HG02885 (cell line): ENCODE measurements at regions not wholly inside any gene's neighbourhood (a gene's known extent, or its start where the extent isn't known, plus 50 kb on each side); places are given as distances from the start of the nearest gene placed in this dataset.

ENCODE experiments used
- ATAC-seq: cut with Tn5 transposase; IDR thresholded peaks from one replicate; pipeline ENCODE4 v1.9.1; 2021; ENCODE audit warnings: mild to moderate bottlenecking; ENCODE audit not compliant: unreplicated experiment, poor library complexity

DNA sequence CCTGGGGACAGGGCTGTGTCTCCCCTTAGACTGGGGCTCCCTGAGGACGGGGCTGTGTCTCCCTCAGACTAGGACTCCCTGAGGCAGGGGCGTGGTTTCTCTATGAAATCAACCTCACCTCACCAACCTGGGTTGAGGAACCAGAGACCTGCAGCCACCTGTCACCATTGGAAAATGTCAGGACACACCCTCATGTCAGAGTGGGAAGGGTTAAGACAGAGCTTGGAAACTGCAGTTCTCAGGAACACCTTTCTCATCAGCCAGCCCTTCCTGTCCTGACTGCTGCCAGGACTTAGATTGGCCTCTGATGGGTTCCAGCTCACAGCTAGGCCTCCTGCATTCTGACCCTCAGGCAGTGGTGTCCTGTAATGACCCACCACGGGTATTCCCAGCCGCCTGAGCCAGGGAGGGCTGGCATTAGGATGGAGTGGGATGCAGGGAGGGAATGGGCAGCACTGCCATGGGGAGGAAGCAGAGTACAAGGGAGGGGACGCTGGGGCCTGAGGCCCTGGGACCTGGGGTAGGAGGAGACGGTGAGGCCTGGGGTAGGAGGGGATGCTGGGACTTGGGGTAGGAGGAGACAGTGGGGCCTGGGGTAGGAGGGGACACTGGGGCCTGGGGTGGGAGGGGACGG is 76.3 kb downstream of the MRPL14 start:
- ATAC-seq = no peak

DNA sequence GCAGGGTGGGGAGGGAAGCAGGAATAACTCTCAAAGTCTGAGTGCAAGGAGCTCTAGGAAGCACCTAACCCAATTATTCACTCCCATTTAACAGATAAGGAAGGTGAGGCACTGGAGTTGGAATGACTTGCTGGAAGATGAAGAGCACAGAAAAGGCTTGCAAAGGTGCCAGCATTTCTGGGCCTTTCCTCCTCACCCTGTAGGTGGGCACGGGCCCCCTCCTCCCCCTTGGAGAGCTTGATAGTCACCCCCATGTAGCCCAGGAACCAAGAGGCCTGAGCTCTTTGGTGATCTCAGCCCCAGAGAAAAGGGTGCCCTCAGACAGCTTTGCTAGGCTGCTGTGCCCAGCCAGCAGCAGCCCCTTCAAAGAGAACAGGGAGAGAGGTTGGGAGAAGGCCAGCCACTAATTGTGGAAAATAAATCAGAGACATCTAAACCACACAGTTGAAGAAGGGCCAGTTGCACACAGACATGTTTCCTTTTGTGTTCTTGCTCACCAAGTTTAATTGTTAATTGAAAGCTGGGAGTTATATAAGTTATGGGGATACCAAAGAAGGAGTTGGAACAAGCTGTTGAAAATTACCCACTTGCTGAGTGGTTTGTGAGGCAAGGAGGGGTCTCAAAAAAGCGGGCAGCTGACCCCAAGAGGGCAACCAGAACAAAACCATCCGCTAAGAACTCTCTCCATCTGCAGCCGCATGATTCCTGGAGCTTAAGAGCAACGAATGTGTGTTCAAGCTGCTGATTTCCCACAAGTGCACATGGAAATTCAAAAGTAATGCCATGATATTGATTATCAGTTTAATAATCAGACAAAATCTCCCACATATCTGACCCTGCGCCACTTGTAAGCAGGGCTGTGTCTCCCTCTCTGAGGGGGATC is 77.0 kb downstream of the MRPL14 start:
- ATAC-seq = no peak

DNA sequence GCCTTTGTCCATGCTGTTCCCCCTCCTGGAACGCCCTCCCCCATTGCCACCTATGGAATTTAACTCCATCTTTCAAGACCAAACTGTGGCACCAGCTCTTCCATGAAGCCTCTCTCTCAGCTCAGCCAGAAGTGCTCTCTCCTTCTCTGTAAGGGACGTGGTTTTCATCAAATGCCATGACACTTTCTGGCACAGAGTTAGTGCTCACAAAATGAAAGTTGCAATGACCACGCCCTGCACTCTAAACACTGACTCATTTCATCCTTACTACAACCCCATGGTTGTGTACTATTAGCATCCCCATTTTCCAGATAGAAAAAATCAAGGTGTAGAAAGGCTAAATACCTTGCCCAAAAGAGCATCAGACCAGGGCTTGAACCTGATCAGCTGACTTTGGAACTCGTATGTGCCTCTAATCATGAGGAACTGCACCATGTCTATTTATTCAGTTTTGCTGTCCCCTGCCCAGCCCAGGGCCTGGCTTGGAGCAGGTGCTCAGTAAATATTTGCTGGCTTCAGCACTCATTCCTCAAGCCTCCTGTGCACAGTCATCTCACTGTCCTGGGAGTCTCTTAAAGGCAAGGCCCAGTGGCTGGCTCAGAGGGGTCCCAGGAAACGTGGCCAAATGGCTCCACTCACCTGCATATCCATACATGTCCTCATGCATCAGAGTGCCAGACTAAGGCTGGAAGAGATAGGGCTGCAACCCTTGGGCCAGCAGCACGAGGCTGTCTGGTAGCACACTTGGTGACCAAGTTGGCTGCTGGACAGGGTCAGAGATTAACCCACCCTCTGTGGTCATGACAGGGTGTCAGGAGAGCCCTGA is 77.9 kb downstream of the MRPL14 start:
- ATAC-seq = peak; percentile 70

DNA sequence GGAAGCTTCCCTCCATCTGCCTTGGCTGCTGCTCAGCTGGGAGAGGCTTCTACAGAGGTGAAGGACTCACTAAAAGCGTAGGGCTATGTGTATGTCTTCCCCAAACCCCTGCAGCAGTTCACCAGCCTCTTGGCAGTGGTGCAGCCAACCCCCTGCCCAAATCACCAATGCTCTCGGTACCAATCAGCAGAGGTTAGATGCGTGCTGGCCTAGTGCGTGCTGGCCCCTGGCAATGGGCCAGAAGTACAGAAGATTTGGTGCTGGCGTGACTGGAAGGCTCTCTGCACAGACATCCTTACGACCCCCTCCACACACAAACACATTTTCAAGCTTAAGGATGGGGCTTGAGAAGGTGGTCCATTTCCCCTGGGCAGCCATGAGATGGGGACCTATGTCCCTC is 79.0 kb downstream of the MRPL14 start:
- no peak for ATAC-seq

DNA sequence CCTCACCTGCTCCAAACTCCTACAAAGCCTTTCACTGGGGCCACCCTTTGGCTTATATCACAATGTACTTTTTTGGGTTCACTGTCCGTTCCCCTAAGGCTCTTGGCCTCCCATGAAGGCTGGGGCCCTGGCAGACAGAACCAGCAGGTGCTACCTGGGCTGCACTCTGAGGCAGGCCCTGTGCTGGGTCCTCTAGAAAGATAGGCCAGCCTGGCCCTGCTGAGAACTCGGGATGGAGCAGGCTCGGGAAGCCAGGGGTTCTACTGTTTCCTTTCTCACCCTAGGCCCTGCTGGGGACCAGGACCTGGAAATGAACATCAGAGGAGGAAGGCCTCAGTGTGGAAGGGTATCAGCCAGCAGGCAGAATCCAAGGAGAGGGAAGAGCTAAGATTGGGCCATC is 79.5 kb downstream of the MRPL14 start:
- ATAC-seq = no peak

DNA sequence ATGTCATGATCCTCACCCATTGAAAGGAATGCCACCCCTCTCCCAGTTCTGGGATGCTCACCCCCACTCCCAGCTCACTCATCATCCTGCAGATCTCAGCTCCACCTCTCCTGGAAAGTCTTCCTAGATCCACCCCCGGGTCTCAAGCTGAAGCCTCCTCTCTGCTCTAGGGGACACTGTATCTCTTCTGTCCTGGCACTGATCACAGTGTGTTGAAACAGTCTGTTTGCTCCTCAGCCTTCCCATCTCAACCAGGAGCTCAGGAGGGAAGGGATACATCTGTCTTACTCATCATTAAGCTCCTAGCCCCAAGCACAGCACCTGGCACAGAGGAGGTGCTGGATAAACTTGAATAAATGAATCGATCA is 80.1 kb downstream of the MRPL14 start:
- ATAC-seq = no peak

DNA sequence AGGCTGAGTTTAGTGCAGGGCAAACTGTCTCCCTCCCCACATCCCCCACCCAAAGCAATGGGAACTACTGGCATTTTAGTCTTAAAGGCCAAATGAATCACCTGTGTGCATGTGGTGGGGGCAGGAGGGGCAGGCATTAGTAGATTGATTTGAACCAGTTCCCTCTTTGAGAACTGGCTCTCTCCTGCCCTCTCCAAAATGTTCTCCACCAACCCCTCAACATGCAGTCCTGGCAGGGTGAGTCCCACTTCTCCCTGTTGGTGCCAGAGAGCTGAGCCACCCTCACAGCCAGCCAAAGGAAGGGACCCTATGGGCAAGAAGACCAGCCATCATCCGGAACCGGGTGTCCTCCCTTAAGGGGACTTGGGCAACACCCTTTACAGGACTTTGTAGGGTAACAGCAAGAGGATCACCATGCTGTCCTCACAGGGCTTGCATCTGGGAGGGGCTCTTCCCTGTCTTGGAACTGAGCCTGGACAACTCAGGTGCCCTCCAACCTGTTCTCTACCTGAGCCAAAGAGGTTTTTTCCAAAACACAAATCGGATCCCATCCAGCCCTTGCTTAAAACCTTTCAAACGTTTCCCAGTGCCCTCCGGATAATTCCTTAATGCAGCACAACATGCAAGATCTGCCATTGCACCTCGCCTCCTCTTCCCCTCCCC is 80.6 kb downstream of the MRPL14 start:
- ATAC-seq = no peak

DNA sequence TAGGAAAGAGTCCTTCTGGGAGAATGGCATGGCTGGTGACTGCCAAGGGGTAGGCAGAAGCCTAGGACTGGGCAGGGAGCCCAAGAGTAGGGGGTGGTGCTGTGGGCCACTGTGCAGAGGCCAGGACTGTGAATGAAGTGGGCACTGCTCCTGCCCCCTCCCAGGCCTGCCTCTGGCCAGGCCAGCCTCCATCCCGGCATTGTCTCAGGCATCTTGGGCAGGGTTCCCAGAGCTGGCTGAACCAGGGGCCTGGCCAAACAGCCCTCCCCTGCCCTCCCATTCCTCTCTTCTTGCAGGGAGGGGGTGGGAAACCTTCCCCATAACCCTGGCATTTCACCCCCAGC is 81.6 kb downstream of the MRPL14 start:
- ATAC-seq = no peak

DNA sequence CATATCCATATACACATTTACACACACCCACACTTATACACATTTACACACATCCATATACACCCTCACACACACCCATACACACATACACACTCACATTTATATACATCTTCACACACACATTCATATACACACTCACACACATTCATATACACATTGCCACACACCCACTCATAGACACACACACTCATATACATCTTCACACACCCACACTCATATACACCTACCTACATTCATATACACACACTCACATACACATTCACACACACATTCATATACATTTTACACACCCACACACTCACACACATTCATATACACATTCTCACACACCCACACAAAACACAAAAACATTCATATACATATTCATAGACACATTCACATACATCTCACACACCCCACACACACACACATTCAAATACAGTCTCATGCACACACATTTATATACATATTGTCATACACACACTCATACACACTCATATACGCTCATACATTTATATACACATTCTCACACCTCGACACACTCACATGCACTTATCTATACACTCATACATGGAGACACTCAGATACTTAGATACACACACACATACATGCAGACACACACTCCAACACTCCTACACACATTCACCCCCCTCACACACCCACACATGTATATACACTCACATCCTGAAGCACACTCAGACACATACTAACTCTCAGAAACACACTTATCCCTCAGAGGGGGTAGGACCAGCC is 82.1 kb downstream of the MRPL14 start:
- no peak for ATAC-seq

DNA sequence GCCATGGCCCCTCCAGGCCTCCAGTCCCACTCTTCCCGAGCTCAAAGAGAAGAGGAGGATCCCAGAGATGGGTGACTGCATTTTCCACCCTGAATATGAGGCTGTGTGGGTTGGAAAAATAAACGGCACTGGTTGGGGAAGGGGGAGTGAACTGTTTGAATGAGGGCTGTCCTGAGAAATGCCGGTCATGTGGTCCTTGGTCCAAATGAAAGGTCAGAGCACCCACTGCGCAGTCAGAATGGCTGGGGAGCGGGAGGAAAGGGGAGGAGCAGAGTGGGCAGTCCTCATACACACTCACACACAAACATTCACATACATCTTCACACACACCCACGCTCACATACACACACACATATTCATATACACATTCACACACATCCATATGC is 83.1 kb downstream of the MRPL14 start:
- no peak for ATAC-seq

DNA sequence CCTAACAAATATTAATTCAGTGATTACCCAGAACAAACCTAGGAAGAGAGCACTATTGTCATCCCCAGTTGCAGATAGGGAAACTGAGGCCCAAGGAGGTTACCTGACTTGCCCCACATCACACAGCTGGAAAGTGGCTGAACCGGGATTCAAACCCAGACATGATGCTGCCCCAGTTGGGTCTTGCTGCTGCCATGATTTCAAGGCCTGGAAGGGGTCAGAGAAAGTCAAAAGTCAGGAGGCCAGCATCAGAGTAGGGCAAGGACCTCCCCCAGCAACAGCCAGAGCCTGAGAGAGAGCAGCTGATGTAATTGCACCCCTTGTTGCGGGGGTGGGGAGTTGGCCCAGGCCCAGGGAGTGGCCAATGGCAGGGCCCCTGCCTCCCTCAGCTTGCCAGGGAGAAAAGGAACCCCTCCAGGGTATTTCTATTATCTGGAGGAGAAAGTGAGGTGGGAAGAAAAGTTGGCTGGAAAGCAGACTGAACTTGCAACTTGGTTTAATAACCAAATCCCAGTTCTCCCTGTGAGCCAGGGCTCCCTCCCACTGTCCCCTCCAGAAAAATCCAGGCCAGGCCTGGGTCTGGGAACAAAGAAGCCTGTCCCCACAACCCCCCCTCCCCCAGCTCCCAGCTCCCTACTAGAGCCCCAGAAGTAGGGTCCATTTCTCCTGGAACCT is 83.6 kb downstream of the MRPL14 start:
- ATAC-seq = no peak

DNA sequence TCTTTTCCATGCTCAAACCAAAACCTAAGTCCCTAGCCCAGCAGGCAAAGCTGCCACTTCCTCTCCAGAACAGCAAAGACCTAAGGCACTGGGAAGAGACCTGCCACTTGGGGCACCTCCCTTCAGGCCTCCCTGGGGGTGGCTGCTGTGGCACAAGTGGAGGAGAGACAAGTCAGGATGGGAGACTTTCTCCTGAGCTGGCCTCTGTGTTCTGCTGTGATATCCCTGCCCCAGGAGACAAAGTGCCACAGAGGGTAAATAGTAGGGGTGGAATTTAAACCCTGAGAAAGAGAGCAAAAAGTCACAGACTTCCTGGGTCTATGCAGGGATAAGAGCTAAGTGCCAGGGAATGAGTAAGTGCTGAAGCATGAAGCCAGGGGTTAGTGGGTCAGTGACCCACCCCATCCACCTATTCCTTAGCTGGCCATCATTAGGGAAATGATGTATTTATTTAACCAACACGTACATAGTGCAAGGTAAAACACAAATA is 84.2 kb downstream of the MRPL14 start:
- no peak for ATAC-seq

DNA sequence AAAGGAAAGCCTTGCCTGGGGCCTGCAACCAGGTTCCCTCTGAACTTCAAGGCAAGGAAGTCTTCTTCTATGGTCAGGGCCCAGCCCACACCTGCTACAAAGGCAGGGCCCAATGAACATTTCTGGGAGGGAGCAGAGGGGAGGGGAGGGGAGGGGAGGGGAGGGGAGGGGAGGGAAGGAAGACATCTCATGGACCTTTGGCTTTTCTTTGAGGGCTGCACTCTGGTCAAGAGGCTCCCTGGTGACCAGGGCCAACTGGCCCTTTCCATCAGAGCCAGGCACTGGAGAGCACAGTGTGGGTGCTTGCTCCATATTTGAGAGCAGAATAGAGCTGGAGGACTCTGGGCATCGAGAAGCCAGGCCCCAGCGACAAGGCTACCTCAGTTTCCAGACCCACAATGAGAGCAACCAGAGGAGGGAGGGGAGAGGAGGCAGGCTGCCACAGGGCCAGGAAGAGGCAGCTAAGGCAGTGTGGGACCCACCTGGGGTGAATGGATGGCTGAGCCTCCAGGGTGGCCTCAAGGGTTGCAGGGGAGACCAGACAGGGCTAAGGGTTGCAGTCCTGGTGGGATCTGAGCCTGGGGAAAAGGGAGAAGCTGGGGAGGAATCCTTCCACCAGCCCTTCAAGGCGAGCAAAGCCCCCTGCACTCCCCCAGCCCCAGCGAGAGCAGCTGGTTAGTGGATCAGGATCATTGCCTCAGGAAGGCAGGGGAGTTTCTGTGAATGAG is 84.8 kb downstream of the MRPL14 start:
- ATAC-seq = no peak

DNA sequence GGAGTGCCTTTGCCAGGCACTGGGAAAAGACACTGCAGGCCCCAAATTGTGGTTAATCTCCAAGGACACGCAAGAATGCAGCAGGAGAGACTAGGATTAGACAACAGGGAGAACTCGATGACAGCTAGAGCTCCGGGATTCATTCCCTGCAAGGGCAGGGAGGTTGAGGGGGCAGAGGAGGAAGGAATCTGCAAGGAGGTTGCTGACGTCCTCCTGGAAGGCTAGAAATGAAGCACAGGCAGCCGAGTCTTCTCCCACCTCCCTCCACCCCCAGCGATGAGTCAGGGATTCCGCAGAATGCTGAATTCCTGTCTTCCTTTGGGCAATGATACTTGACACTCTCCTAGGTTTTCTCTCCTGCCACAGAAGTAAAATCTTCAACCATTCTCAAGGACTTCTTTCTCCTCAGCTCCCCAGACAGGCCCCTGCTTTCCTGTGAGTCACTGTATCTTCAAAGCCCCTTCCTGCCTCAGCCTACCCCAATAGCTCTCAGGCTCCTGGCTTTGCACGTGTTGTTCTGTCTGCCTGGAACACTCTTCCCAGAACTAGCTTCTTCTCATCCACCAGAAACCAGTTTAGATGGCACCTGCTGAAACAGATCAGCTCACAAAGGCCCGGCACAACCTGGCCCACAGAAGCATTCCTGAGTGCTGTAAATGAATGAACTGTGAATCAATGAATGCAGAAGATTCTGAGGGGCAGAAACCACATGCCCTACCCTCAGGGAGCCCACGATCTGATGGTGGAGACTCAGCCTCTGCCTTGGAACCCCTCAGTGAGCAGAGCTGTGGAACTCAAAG is 85.6 kb downstream of the MRPL14 start:
- no peak for ATAC-seq

DNA sequence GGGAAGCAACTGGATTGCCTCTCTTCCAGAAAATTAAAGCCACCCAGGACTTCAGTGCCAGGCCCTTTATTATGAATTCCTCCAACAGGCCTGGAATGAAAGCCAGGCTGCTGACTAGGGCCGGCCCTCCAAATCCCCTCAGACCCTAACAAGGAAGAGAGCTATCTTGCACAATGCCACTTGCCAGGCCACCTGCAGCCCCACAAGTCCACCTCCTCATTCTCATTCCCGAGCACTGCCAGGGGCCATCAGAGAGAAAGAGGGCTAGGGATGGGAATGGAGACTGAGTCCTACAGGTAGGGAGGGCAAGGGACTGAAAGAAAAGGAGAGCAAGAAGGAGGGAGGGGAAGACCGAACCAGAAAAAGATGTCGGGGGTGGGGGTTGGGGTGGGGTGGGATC is 86.5 kb downstream of the MRPL14 start:
- ATAC-seq = no peak

DNA sequence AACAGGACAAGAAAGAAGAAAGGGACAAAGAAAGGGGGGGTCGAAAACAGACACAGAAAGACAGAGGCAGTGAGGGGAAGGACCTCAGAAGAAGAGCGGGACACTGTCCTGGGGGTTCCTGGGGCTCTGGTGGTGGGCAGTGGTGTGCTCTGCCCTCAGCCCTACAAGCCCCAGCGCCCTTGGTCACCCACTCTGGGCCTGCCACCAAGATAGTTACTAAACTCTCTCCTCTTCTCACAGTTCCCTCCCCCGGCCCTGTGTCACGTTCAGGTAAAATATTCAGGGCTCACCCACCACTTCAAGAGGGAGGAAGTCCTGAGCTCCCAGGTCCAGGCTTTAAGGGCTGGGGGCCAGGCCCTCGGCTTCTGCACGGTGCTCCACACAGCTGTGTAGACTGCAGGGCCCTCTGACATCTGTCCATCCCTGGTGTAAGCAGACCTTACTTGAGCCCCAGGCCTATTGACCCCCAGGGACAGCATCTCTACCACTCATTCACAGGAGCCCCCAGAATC is 87.4 kb downstream of the MRPL14 start:
- ATAC-seq = no peak

DNA sequence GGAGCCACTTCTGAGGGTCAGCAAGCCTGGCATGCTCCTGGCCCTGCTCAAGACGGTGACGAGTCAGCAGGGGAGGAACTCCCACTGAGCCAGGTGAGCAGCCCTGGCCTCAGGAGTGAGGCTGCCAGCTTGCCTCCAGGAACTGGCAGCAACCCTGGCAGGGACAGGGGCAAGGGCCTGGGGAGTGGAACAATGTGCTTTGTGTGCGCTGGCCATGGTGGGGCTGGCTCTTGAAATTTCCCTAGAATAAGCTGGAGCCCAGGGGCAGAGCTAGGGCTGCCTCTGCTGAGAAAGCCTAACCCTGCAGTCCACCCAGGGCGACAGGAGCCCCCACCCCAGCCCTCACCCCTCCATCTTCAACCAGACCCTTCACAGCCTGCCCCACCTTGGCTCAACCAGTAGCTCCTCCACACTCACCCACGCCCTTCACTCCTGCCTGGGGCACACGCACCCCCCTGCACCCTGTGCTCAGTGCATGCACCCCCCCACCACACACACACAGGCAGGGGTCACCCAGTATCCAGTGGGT is 88.0 kb downstream of the MRPL14 start:
- no peak for ATAC-seq
